ENCODE measurements at regions not wholly inside any gene's neighbourhood (a gene's known extent, or its start where the extent isn't known, plus 50 kb on each side); places are given as distances from the start of the nearest gene placed in this dataset.
"Not testable (repeated sequence)": the region's sequence is repeated elsewhere in the genome, so short reads cannot be mapped to it uniquely, and the experiment has no call there.

DNA sequence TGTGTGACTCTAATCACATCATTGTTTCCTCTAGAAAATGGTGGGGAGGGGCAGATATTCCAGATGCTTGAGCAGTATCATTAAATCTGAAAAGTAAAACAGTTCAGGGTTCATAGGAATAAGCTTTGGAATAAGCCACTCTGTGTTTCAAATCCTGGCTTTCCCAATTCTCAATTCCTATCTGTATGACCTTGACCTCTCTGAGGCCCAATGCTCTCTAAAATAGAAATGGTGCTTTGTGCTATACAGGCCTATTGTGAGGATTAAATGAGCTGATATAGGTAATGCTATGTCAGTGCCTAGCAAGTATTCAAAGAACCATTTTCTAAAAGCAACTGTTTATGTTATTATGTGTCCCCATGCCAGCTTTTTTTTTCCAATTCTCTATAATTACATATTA, 209.0 kb upstream of the PRSS16 start:
- DNase-seq = no peak
- H3K9me3 ChIP-seq = no peaks in the 10 kb centered on the region
- peaks cover 3% of the 10 kb centered on the region; the same call in 1 of the 2 replicates for H3K27me3 ChIP-seq
- TF ChIP-seq, protein P1, sequence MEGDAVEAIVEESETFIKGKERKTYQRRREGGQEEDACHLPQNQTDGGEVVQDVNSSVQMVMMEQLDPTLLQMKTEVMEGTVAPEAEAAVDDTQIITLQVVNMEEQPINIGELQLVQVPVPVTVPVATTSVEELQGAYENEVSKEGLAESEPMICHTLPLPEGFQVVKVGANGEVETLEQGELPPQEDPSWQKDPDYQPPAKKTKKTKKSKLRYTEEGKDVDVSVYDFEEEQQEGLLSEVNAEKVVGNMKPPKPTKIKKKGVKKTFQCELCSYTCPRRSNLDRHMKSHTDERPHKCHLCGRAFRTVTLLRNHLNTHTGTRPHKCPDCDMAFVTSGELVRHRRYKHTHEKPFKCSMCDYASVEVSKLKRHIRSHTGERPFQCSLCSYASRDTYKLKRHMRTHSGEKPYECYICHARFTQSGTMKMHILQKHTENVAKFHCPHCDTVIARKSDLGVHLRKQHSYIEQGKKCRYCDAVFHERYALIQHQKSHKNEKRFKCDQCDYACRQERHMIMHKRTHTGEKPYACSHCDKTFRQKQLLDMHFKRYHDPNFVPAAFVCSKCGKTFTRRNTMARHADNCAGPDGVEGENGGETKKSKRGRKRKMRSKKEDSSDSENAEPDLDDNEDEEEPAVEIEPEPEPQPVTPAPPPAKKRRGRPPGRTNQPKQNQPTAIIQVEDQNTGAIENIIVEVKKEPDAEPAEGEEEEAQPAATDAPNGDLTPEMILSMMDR (IDR thresholded peaks at IDR 0.05; ENCODE audit: low read depth, low read length) = no peak
- no peaks in the 10 kb centered on the region for H3K4me1 ChIP-seq
- H3K4me3 ChIP-seq (ENCODE audit: low read depth, low read length) = no peak overlapping the region
- no peaks in the 10 kb centered on the region for H3K36me3 ChIP-seq

DNA sequence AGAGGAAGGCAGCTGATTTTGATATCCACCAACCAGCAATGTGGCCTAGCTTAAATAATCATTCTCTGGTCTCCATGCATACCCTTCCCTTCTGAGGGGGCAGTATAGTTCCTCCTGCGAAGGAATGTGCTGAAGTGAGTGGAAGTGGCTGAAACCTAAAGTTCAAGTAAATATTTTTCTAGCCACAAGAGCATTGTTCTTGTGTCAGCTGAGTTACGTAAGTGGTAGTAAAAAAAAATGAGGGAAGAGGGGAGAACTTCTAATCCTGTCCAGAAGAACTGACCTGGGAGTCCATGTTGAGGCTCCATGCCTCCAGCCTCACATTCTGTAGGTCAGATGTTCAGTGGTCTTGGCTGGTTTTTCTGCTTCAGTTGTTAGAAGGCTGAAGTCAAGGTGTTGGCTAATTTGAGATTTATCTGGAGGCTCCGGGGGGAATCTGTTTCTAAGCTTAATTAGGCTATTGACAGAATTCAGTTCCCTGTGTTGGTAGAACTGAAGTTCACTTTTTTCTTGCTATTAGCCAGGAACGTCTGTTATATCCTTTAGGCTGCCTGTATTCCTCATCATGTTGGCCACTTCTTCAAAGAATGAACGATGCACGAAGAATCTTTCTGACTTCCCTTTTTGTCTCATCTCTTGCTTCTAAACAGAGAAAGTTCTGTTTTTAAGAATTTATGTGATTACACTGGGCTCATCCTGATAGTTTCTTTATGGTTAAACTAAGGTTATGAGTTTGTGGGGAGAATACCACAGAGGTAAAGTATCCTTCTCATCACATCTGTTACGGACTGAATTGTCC, 207.1 kb upstream of the PRSS16 start:
- Histone ChIP-seq H3K36me3 (no peaks in the 10 kb centered on the region), H3K4me1 (no peaks in the 10 kb centered on the region), H3K9me3 (no peaks in the 10 kb centered on the region), H3K4me3 (ENCODE audit: low read depth, low read length) (no peak overlapping the region), H3K27me3 (peaks cover 3% of the 10 kb centered on the region; the same call in 1 of the 2 replicates)
- TF ChIP-seq, protein P1 (IDR thresholded peaks at IDR 0.05; ENCODE audit: low read depth, low read length) = no peak
- DNase-seq = no peak

DNA sequence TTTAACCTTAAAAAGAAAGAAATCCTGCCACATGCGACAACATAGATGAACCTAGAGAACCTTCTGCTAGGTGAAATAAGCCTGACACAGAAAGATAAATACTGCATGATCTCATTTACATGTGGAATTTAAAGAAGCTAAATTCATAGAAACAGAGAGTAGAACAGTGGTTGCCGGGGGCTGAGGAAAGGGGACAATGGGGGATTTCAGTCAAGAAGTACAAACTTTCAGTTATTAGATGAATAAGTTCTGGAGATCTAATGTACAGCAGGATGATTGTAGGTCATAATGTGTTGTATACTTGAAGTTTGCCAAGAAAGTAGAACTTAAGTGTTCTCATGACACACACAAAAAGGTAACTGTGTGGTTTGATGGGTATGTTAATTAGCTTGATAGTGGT, 204.3 kb upstream of the PRSS16 start:
- Histone ChIP-seq H3K9me3 (no peaks in the 10 kb centered on the region), H3K4me3 (ENCODE audit: low read depth, low read length) (no peak overlapping the region), H3K27me3 (peaks cover 3% of the 10 kb centered on the region; the same call in 1 of the 2 replicates), H3K36me3 (no peaks in the 10 kb centered on the region), H3K4me1 (no peaks in the 10 kb centered on the region)
- DNase-seq = no peak
- TF ChIP-seq, protein P1 (IDR thresholded peaks at IDR 0.05; ENCODE audit: low read depth, low read length) = no peak

DNA sequence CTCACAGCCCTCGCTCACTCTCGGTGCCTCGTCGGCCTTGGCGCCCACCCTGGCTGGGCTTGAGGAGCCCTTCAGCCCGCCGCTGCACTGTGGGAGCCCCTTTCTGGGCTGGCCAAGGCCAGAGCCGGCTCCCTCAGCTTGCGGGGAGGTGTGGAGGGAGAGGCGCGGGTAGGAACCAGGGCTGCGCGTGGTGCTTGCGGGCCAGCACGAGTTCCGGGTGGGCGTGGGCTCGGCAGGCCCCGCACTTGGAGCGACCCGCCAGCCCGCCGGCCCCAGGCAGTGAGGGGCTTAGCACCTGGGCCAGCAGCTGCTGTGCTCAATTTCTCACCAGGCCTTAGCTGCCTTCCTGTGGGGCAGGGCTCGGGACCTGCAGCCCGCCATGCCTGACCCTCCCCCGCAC, 202.4 kb upstream of the PRSS16 start:
- not testable (repeated sequence) for H3K36me3 ChIP-seq; H3K9me3 ChIP-seq; H3K27me3 ChIP-seq; DNase-seq; H3K4me1 ChIP-seq; H3K4me3 ChIP-seq (ENCODE audit: low read depth, low read length)

DNA sequence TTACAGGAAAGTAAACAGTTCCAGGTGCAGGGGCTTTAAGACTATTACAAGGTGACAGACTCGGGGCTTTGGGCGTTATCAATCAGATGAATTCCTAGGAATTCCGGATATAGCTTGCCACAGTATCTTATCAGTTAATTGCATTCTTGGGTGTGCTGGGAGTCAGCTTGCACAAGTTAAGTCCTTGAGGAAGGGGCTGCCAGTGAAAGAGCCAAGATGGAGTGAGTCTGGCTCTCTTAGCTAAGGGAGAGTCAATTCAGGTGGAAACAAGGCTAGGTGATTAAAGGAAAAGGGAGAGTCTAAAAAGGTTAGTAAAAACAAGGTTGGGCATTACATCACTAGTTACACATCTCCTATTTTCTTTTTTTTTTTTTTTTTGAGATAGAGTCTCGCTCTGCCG, 199.8 kb upstream of the PRSS16 start:
- not testable (repeated sequence) for H3K4me1 ChIP-seq; H3K4me3 ChIP-seq (ENCODE audit: low read depth, low read length); H3K9me3 ChIP-seq; H3K27me3 ChIP-seq; DNase-seq; H3K36me3 ChIP-seq

DNA sequence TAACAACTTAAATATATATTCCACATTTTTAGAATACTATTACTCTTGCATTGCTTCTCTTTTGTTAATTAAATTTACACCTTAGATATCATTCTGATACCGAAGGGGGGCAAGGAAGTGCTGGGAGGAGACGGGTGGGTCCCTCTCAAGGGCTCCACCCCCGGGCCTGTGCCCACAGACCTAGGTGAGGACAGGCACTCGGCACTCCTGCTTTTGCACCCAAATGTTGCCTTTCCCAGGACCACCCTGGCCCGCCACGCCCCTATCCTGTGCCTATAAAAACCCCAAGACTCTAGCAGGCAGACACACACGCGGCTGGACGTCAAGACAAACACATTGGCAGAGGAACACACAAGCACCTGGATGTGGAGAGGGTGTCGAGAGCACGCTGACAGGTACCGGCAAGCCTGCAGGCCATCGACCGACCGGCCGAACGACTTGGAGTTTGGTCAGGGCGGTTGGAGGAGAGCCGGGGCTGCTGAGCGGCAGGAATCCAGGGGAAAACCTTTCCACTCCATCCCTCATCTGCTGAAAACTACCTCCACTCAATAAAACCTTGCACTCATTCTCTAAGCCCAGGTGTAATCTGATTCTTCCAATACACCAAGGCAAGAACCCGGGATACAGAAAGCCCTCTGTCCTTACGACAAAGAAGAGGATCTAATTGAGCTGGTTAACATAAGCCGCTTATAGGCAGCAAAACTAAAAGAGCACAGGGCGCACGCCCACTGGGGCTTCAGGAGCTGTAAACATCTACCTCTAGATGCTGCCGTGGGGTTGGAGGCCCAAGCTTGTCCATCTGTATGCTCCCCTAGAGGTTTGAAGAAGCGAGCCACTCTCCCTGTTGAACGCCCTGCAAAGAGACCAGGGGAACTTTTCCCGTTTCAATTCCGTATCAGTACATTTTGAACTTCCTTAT, 197.4 kb upstream of the PRSS16 start:
- Histone ChIP-seq H3K4me3 (ENCODE audit: low read depth, low read length) (no peak overlapping the region), H3K4me1 (no peaks in the 10 kb centered on the region), H3K27me3 (no peaks in the 10 kb centered on the region), H3K9me3 (no peaks in the 10 kb centered on the region), H3K36me3 (no peaks in the 10 kb centered on the region)
- TF ChIP-seq, protein P1 (IDR thresholded peaks at IDR 0.05; ENCODE audit: low read depth, low read length) = no peak
- DNase-seq = no peak

DNA sequence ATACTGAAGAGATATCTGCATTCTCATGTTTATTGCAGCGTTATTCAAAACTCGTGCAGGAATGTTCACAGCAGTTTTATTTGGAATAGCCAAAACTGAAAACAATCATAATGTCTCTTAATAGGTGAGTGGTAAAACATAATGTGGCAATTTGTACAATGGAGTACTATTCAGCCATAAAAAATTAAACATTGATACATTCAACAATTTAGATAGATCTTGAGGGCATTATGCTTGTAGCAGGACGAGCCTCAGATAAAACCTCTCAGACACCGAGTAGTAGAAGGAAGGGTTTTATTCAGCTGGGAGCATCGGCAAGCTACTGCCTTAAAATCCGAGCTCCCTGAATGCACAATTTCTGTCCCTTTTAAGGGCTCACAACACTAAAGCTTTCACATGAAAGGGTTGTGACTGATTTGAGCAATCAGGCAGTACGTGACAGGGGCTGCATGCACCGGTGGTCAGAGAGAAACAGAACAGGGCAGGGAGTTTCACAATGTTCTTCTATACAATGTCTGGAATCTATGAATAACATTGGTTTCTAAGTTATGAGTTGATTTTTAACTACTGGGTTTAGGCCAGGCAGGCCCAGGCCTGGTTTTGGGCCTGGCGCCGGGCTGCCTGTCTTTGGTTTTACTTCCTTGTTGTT, 195.3 kb upstream of the PRSS16 start:
- not testable (repeated sequence) for H3K27me3 ChIP-seq; H3K4me3 ChIP-seq (ENCODE audit: low read depth, low read length); H3K4me1 ChIP-seq; H3K9me3 ChIP-seq; DNase-seq; H3K36me3 ChIP-seq

Measured in BE2C (cell line).